CD4-positive, CD25-positive, alpha-beta regulatory T cell (primary cell): ENCODE measurements at regions not wholly inside any gene's neighbourhood (a gene's known extent, or its start where the extent isn't known, plus 50 kb on each side); places are given as distances from the start of the nearest gene placed in this dataset.

ENCODE experiments used
- ATAC-seq, 2 donors: fragments of 150-1000 bp; cut with Tn5 transposase; one replicate each; pipeline ENCODE4 v1.10.0; 2021; ENCODE audit warnings: low read depth in 2 of 2, moderate number of reproducible peaks in 2 of 2, moderate library complexity in 1 of 2
- DNase-seq, 3 donors: peaks; one replicate each; pipeline versions ENCODE4 v3.0.0 to v3.0.0-alpha.2; 2012 to 2022; ENCODE audit warnings: mixed read lengths in 1 of 3
- H3K27ac ChIP-seq: one replicate; pipeline ENCODE4 v1.7.0; 2013; ENCODE audit warnings: mild to moderate bottlenecking, low read length; ENCODE audit not compliant: insufficient read depth, poor library complexity, severe bottlenecking
- H3K27me3 ChIP-seq: one replicate; pipeline ENCODE4 v1.7.0; 2013; ENCODE audit warnings: low read length; ENCODE audit not compliant: control insufficient read depth, insufficient read depth
- H3K36me3 ChIP-seq: one replicate; pipeline ENCODE4 v1.7.0; 2013; ENCODE audit warnings: mild to moderate bottlenecking, low read length, moderate library complexity; ENCODE audit not compliant: control insufficient read depth, insufficient read depth
- H3K4me1 ChIP-seq: 2 replicates; pipeline ENCODE4 v1.7.0; 2013; ENCODE audit warnings: mild to moderate bottlenecking, low read length; ENCODE audit not compliant: insufficient read depth, control insufficient read depth, poor library complexity, severe bottlenecking
- H3K4me3 ChIP-seq: one replicate; pipeline ENCODE4 v1.7.0; 2013; ENCODE audit warnings: low read depth, mild to moderate bottlenecking, low read length, moderate library complexity
- H3K9me3 ChIP-seq, 2 experiments: 1 replicate in 1 of 2; 2 replicates in 1 of 2; pipeline ENCODE4 v1.7.0; 2013; ENCODE audit warnings: low read length in 2 of 2, mild to moderate bottlenecking in 1 of 2, moderate library complexity in 1 of 2; ENCODE audit not compliant: control insufficient read depth in 2 of 2
- H3K27ac Mint-ChIP-seq, 3 donors: one replicate each; pipeline ENCODE4 v1.8.0; 2020 to 2022; ENCODE audit warnings: mild to moderate bottlenecking in 3 of 3, mixed read lengths in 3 of 3, moderate library complexity in 2 of 3
- H3K27me3 Mint-ChIP-seq: one replicate; pipeline ENCODE4 v1.8.0; 2022; ENCODE audit warnings: mild to moderate bottlenecking, mixed read lengths
- H3K36me3 Mint-ChIP-seq: one replicate; pipeline ENCODE4 v1.8.0; 2020; ENCODE audit warnings: mixed read lengths
- H3K4me1 Mint-ChIP-seq, 4 donors: one replicate each; pipeline ENCODE4 v1.8.0; 2020 to 2022; ENCODE audit warnings: mixed read lengths in 4 of 4, mild to moderate bottlenecking in 1 of 4
- H3K4me3 Mint-ChIP-seq, 4 donors: one replicate each; pipeline ENCODE4 v1.8.0; 2020 to 2022; ENCODE audit warnings: mild to moderate bottlenecking in 4 of 4, mixed read lengths in 4 of 4, moderate library complexity in 3 of 4
- H3K9me3 Mint-ChIP-seq, 7 donors: one replicate each; pipeline ENCODE4 v1.8.0; 2020 to 2022; ENCODE audit warnings: mixed read lengths in 7 of 7, mild to moderate bottlenecking in 3 of 7, moderate library complexity in 2 of 7

GRCh38 chr1:221408117-221408803, 333.6 kb downstream of the DUSP10 start:
- H3K9me3 Mint-ChIP-seq, result peaks cover 0 to 2% (median 0%) of the 10 kb centered on the region in 7 donors
- H3K4me1 ChIP-seq, result no peaks in the 10 kb centered on the region
- no peaks in the 10 kb centered on the region for H3K27me3 ChIP-seq
- peaks cover 6% of the 10 kb centered on the region for H3K27me3 Mint-ChIP-seq
- H3K36me3 Mint-ChIP-seq, result no peaks in the 10 kb centered on the region
- no peak overlapping the region for H3K4me3 Mint-ChIP-seq
- no peaks in the 10 kb centered on the region for H3K36me3 ChIP-seq
- H3K27ac ChIP-seq, result no peak overlapping the region
- H3K4me3 ChIP-seq, result no peak overlapping the region
- no peak overlapping the region for H3K27ac Mint-ChIP-seq
- ATAC-seq, result no peak
- H3K4me1 Mint-ChIP-seq, result no peaks in the 10 kb centered on the region
- no peak for DNase-seq
- H3K9me3 ChIP-seq, result no peaks in the 10 kb centered on the region

- no peak for ATAC-seq
- no peak for DNase-seq
- H3K27me3 ChIP-seq, result no peaks in the 10 kb centered on the region
- Mint-ChIP-seq H3K9me3 (peaks cover 0 to 3% (median 0%) of the 10 kb centered on the region in 7 donors), H3K4me3 (no peak overlapping the region), H3K4me1 (no peaks in the 10 kb centered on the region), H3K27me3 (peaks cover 11% of the 10 kb centered on the region), H3K36me3 (no peaks in the 10 kb centered on the region), H3K27ac (no peak overlapping the region)
- no peaks in the 10 kb centered on the region for H3K4me1 ChIP-seq
- no peak overlapping the region for H3K4me3 ChIP-seq
- H3K9me3 ChIP-seq, result no peaks in the 10 kb centered on the region
- no peaks in the 10 kb centered on the region for H3K36me3 ChIP-seq
- no peak overlapping the region for H3K27ac ChIP-seq
These were observed 330.6 kb downstream of the DUSP10 start for GRCh38 chr1:221411283-221411682.

DNA sequence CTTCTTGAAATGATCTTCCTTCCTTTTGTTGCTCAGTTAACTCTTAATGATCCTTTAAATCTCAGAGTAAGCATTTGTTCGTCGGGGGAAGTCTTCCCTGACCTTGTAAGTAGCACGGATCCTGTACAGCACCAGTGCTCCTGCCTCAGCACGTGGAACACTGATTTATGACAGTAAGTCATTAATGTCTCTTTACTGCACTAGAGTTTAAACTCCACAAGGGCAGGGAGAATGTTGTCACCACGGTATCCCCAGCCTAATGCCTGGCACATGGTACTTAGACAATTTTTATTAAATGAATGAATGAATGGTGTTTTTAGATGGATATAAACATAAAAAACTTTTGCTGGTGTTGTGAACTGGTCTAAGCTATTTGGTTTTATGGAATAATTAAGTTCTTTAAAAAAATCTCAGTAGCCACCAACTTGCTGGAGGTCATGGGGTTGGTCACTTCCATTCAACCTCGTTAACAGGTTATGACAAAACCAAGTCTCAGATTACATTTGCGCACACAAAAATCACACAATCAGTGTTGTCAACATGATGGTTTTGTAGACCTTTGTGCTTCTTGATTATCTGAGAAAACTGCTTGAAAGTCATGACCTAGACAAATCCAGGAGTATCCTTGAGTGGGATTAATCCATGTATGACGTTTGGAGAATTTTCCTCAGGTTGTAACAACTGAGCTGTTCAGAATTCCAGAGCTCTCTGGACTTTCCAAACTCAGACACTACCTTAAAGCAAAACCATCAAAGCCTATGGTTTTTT, 326.9 kb downstream of the DUSP10 start:
- no peaks in the 10 kb centered on the region for H3K4me1 Mint-ChIP-seq
- Histone ChIP-seq H3K9me3 (no peaks in the 10 kb centered on the region), H3K4me3 (no peak overlapping the region), H3K27ac (no peak overlapping the region), H3K4me1 (no peaks in the 10 kb centered on the region), H3K27me3 (peaks cover 10% of the 10 kb centered on the region), H3K36me3 (no peaks in the 10 kb centered on the region)
- no peaks in the 10 kb centered on the region for H3K36me3 Mint-ChIP-seq
- no peak overlapping the region for H3K4me3 Mint-ChIP-seq
- peaks cover 0 to 6% (median 0%) of the 10 kb centered on the region in 7 donors for H3K9me3 Mint-ChIP-seq
- ATAC-seq, result no peak
- peaks cover 15% of the 10 kb centered on the region for H3K27me3 Mint-ChIP-seq
- DNase-seq, result no peak
- H3K27ac Mint-ChIP-seq, result no peak overlapping the region

- Histone ChIP-seq H3K4me3 (no peak overlapping the region), H3K36me3 (no peaks in the 10 kb centered on the region), H3K27me3 (peaks cover 10% of the 10 kb centered on the region), H3K9me3 (no peaks in the 10 kb centered on the region), H3K27ac (no peak overlapping the region), H3K4me1 (no peaks in the 10 kb centered on the region)
- Mint-ChIP-seq H3K27ac (no peak overlapping the region), H3K4me1 (no peaks in the 10 kb centered on the region), H3K4me3 (no peak overlapping the region), H3K9me3 (peaks cover 0 to 6% (median 0%) of the 10 kb centered on the region in 7 donors), H3K36me3 (no peaks in the 10 kb centered on the region), H3K27me3 (peaks cover 15% of the 10 kb centered on the region)
- DNase-seq, result no peak
- no peak for ATAC-seq
These were observed 326.2 kb downstream of the DUSP10 start for GRCh38 chr1:221415651-221416050.

DNA sequence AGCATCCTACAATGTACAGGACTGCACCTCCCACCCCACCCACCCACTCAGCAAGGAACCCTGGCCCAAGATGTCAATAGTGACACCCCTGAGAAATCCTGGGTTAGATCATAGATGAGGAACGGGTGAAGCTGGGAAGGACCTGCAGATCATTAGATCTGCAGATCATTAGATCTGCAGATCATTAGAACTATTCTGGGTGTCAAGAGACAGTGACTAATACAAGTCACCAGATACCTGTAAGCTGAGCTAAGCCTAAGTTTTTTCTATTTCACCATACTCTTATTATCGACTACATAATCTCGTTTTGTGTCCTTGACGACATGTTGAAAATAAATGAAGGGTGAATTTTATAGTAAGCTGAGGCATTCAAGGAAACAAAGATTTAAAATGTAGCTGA, 325.7 kb downstream of the DUSP10 start:
- peaks cover 15% of the 10 kb centered on the region for H3K27me3 Mint-ChIP-seq
- ATAC-seq (no peak), DNase-seq (no peak)
- no peaks in the 10 kb centered on the region for H3K4me1 Mint-ChIP-seq
- Histone ChIP-seq H3K4me1 (no peaks in the 10 kb centered on the region), H3K27me3 (peaks cover 10% of the 10 kb centered on the region), H3K27ac (no peak overlapping the region), H3K36me3 (no peaks in the 10 kb centered on the region), H3K9me3 (no peaks in the 10 kb centered on the region), H3K4me3 (no peak overlapping the region)
- H3K27ac Mint-ChIP-seq, result no peak overlapping the region
- peaks cover 0 to 6% (median 0%) of the 10 kb centered on the region in 7 donors for H3K9me3 Mint-ChIP-seq
- no peak overlapping the region for H3K4me3 Mint-ChIP-seq
- H3K36me3 Mint-ChIP-seq, result no peaks in the 10 kb centered on the region

- Histone ChIP-seq H3K27ac (no peak overlapping the region), H3K36me3 (no peaks in the 10 kb centered on the region), H3K9me3 (no peaks in the 10 kb centered on the region), H3K4me1 (no peaks in the 10 kb centered on the region), H3K4me3 (no peak overlapping the region), H3K27me3 (peaks cover 10% of the 10 kb centered on the region)
- ATAC-seq, result no peak
- Mint-ChIP-seq H3K9me3 (peaks cover 0 to 6% (median 0%) of the 10 kb centered on the region in 7 donors), H3K4me3 (no peak overlapping the region), H3K27ac (no peak overlapping the region), H3K27me3 (peaks cover 15% of the 10 kb centered on the region), H3K4me1 (no peaks in the 10 kb centered on the region), H3K36me3 (no peaks in the 10 kb centered on the region)
- DNase-seq, result no peak
These were observed 325.2 kb downstream of the DUSP10 start for GRCh38 chr1:221416723-221417122.

GRCh38 chr1:221418346-221418745, 323.5 kb downstream of the DUSP10 start:
- H3K27ac Mint-ChIP-seq, result no peak overlapping the region
- no peaks in the 10 kb centered on the region for H3K36me3 Mint-ChIP-seq

More at GRCh38 chr1:221418346-221418745, 323.5 kb downstream of the DUSP10 start:
- H3K27ac ChIP-seq, result no peak overlapping the region
- no peaks in the 10 kb centered on the region for H3K9me3 ChIP-seq
- no peaks in the 10 kb centered on the region for H3K36me3 ChIP-seq
- ATAC-seq (no peak), DNase-seq (no peak)
- H3K4me3 ChIP-seq, result no peak overlapping the region
- H3K4me1 ChIP-seq, result no peaks in the 10 kb centered on the region
- no peaks in the 10 kb centered on the region for H3K4me1 Mint-ChIP-seq
- peaks cover 9% of the 10 kb centered on the region for H3K27me3 Mint-ChIP-seq
- H3K9me3 Mint-ChIP-seq, result peaks cover 0 to 6% (median 0%) of the 10 kb centered on the region in 7 donors
- H3K4me3 Mint-ChIP-seq, result no peak overlapping the region
- H3K27me3 ChIP-seq, result peaks cover 10% of the 10 kb centered on the region
